ENCODE measurements at regions not wholly inside any gene's neighbourhood (a gene's known extent, or its start where the extent isn't known, plus 50 kb on each side); places are given as distances from the start of the nearest gene placed in this dataset.

- Histone ChIP-seq H3K9me1 (ENCODE audit: insufficient read depth, low read length) (no peaks in the 10 kb centered on the region), H3K4me1 (ENCODE audit: control insufficient read depth, insufficient read depth, low read length) (no peaks in the 10 kb centered on the region), H3K18ac (ENCODE audit: low read depth, low read length) (no peak overlapping the region), H3K79me1 (ENCODE audit: low read depth in 1 of 2, low read length in 2 of 2) (no peaks in the 10 kb centered on the region), H2BK20ac (ENCODE audit: low read depth, low read length) (no peak overlapping the region), H3K4me3 (ENCODE audit: insufficient read depth, low read depth, low read length) (no peak overlapping the region), H3K14ac (replicated peaks; ENCODE audit: low read depth, low read length) (no peak overlapping the region), H3K9me3 (ENCODE audit: control insufficient read depth, insufficient read depth, low read length) (peaks cover 2% of the 10 kb centered on the region; the same call in 1 of the 2 replicates), H4K20me1 (ENCODE audit: insufficient read depth, low read length) (no peaks in the 10 kb centered on the region), H3K4ac (ENCODE audit: low read depth, low read length) (no peak overlapping the region), H2AK9ac (replicated peaks; ENCODE audit: low read depth, low read length, poor library complexity) (no peak overlapping the region), H3K36me3 (ENCODE audit: control insufficient read depth, insufficient read depth, low read length) (no peaks in the 10 kb centered on the region), H3K9ac (ENCODE audit: low read depth, low read length) (no peak overlapping the region), H4K8ac (ENCODE audit: low read depth in 2 of 2, low read length in 2 of 2) (no peak overlapping the region), H3K56ac (ENCODE audit: extremely low read depth, insufficient read depth, low read length) (no peak overlapping the region), H3K4me2 (ENCODE audit: low read depth, low read length) (no peak overlapping the region), H4K5ac (ENCODE audit: low read depth, low read length) (no peak overlapping the region), H2BK5ac (ENCODE audit: low read depth, low read length, poor library complexity, severe bottlenecking) (no peak overlapping the region), H2AK5ac (ENCODE audit: low read depth, low read length) (no peak overlapping the region), H3K23ac (ENCODE audit: low read depth, low read length) (no peak overlapping the region), H2BK120ac (ENCODE audit: low read depth, low read length) (no peak overlapping the region), H3K27me3 (ENCODE audit: control insufficient read depth, insufficient read depth, low read length) (no peaks in the 10 kb centered on the region), H4K91ac (ENCODE audit: insufficient read depth, low read depth, low read length) (no peak overlapping the region), H2BK15ac (ENCODE audit: low read depth, low read length) (no peak overlapping the region), H3K27ac (ENCODE audit: insufficient read depth, low read length) (no peak overlapping the region), H2AFZ (replicated peaks; ENCODE audit: low read length, poor library complexity) (no peak overlapping the region)
- intact Hi-C loops (cut with micrococcal nuclease): no loop called here
- in situ Hi-C loops (cut with MboI; ENCODE audit: low sequenced_read_pairs): no loop called here
- TF ChIP-seq POLR2A (IDR thresholded peaks at IDR 0.05; ENCODE audit: low read depth, low read length) (no peak), CTCF (conservative IDR thresholded peaks at IDR 0.05; ENCODE audit: low read depth, low read length) (no peak), MAZ (IDR thresholded peaks at IDR 0.05; ENCODE audit: borderline replicate concordance, low read depth, low read length) (no peak), RCOR1 (IDR thresholded peaks at IDR 0.05; ENCODE audit: insufficient replicate concordance, low read length) (no peak), BHLHE40 (IDR thresholded peaks at IDR 0.05; ENCODE audit: low read depth, low read length) (no peak)
- dilution Hi-C loops (cut with HindIII; ENCODE audit: low sequenced_read_pairs, unreplicated experiment): no loop called here
- ATAC-seq (ENCODE audit: low read depth) (no peak), DNase-seq (no peak)
- WGBS, 2 experiments (ENCODE audit: extremely low coverage in 2 of 2, insufficient read length in 1 of 2): no CpG with 5 or more reads among the region's 1 CpG
- no TSS peak for BruUV-seq (replicated peaks)
- ChIA-PET POLR2A (ENCODE audit: unreplicated experiment) (no interaction called here), CTCF (no interaction called here)
Observed at GRCh38 chr3:56969851-56970250, 90.6 kb upstream of the SPATA12 start.
